ENCODE measurements at regions not wholly inside any gene's neighbourhood (a gene's known extent, or its start where the extent isn't known, plus 50 kb on each side); places are given as distances from the start of the nearest gene placed in this dataset.

GRCh38 chr13:95456815-95457214 is 95.7 kb upstream of the CLDN10 start:
- DNase-seq: no peak

- DNase-seq: no peak
Observed at GRCh38 chr13:95457294-95457693, 95.2 kb upstream of the CLDN10 start.

- DNase-seq: no peak
Observed at GRCh38 chr13:95462801-95463200, 89.7 kb upstream of the CLDN10 start.

DNA sequence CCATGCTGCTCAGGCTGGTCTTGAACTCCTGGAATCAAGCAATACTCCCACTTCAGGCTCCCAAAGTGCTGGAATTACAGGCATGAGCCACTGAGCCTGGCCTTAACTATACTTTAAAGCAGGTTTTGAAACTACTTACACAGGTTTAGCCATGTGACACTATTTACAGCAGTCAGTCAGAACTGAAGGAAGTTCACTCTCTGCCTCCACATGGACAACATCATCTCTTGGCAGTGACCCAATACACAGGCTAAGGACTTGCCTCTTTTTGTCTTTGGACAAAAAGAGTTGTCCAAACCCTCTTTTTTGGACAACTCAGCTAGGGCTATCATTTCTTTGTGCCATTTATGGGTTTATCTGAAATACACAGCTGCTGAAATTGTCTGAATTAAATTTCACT is 89.0 kb upstream of the CLDN10 start:
- DNase-seq: no peak

GRCh38 chr13:95470574-95471366 is 81.8 kb upstream of the CLDN10 start:
- no peak for DNase-seq

DNA sequence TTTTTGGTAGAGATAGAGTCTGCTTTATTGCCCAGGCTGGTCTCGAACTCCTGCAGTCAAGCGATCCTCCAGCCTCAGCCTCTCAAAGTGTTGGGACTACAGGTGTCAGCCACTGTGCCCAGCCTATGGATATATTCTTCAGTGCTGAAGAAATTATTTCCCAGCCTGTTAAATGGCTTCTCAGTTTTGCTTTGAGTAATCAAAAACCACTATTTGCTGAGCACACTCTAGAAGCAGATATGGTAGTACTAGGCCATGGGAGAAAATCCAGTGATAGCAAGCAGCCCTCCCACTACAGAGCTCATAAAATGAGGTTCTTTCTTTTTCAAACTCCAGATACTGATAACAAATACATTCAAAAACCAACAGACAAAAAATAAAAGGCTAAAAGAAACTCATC is 80.6 kb upstream of the CLDN10 start:
- DNase-seq: no peak

GRCh38 chr13:95474992-95475391 is 77.5 kb upstream of the CLDN10 start:
- no peak for DNase-seq

GRCh38 chr13:95477187-95477586 is 75.3 kb upstream of the CLDN10 start:
- no peak for DNase-seq

- DNase-seq: no peak
Observed at GRCh38 chr13:95479731-95480130, 72.8 kb upstream of the CLDN10 start.

- DNase-seq: no peak
Observed at GRCh38 chr13:95480131-95480545, 72.4 kb upstream of the CLDN10 start.

DNA sequence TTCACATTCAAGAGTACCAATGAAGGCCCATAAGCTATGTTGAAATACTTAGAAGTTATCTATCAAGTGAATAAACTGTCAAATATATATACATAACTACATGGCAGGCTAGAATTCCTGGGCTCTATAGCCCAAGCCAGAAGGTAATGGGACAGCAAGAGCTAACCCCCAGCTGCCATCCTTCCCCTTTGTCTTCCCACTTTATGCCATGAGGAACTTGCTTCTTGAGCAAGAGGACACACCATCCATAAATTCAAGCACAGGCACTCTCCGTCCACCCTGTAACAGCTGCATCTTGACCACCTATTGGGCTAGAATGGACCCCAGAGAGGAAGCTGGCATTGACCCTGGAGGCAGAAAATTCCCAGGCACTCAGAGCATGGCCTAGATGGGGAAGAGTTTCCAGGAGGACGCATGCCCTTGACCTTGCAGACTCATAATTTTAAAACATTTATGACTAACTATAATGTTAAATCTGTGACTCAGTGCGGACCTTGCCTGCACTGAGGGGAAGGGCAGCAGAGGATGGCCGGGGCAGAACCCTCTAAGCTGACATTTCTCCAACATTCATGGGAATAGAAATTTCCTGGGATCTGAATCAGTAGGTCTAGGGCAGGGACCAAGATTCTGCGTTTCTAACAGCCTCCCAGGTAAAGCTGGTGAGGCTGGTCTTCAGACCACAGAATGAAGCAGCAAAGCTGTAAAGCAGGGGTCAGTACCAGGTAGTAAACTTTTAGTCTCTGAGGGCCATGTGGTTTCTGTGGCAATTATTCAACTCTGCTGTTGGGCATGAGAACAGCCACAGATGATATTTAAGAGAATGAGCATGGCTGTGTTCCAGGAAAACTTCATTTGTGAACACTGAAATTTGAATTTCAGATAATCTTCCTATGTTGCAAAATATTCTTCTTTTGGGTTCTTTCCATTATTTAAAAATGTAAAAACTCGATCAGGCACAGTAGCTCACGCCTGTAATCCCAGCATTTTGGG is 71.4 kb upstream of the CLDN10 start:
- DNase-seq: no peak

GRCh38 chr13:95484052-95484451 is 68.5 kb upstream of the CLDN10 start:
- DNase-seq: no peak

GRCh38 chr13:95485045-95485517 is 67.4 kb upstream of the CLDN10 start:
- no peak for DNase-seq

GRCh38 chr13:95485518-95486144 is 66.9 kb upstream of the CLDN10 start:
- DNase-seq: no peak

- DNase-seq: peak; percentile 17
Observed at GRCh38 chr13:95492044-95492801, 60.3 kb upstream of the CLDN10 start.

- peak; percentile 62 for DNase-seq
Observed at GRCh38 chr13:95494082-95494681, 58.3 kb upstream of the CLDN10 start.

DNA sequence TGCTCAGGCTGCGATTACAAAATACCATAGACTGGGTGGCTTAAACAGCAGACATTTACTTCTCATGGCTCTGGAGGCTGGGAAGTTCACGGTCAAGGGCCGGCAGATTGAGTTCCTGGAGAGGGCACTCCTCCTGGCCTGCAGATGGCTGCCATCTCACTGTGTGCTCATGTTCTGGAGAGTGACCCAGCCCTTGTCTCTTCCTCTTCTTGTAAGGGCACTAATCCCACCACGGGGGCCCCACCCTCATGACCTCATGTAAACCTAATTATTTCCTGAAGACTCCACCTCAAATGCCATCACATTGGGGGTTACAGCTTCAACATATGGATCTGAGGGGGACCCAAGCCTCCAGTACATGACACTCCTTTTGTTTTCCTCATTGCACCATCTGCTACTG is 56.0 kb upstream of the CLDN10 start:
- no peak for DNase-seq

DNA sequence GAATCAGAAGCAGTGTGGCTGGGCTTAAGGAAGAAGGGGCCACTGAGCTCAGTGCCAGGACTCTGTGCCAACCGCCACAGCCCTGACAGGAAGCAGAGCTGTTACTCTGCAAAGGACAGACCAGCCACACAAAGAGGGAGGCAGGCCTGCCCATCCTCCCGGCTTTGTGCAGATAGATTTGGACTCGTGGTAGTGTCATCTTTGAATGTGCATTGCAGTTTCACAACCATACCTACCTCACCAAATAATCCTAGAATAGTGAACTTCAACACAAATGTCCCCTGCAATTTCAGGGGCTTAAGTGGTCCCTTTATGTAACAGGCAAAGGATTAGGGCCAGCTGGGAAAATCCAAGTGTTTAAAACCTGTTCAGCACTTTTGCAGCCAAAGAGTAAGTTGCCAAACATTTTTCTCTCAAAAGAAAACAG is 55.1 kb upstream of the CLDN10 start:
- no peak for DNase-seq

DNA sequence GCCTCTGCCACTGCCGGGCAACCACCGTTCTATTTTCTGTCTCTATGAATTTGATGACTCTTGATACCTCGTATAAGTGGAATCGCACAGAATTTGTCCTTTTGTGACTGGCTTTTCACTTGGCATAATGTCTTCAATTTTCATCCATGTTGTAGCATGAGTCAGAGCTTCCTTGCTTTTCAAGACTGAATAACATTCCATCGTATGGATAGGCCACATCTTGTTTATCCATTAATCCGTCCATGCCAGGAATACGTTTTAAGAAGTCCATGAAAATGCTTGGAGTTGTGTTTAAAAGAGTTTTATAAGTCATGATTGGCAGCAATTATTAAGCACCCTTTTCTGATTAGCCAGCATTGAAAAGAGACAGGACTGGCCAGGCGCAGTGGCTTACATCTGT is 53.6 kb upstream of the CLDN10 start:
- DNase-seq: no peak

- DNase-seq: no peak
Observed at GRCh38 chr13:95499811-95500712, 52.5 kb upstream of the CLDN10 start.

- DNase-seq: no peak
Observed at GRCh38 chr13:95502216-95502615, 50.3 kb upstream of the CLDN10 start.

All from NCI-H69 (cell line).